Mesodermal cell (in vitro differentiated cells): ENCODE measurements at regions not wholly inside any gene's neighbourhood (a gene's known extent, or its start where the extent isn't known, plus 50 kb on each side); places are given as distances from the start of the nearest gene placed in this dataset.
"Not testable (repeated sequence)": the region's sequence is repeated elsewhere in the genome, so short reads cannot be mapped to it uniquely, and the experiment has no call there.

Source experiments
- H3K27ac ChIP-seq: 2 replicates; pipeline ENCODE4 v1.7.0; 2013; ENCODE audit warnings: mild to moderate bottlenecking, low read depth, low read length, moderate library complexity; ENCODE audit not compliant: severe bottlenecking
- H3K36me3 ChIP-seq: 2 replicates; pipeline ENCODE4 v1.7.1; 2013; ENCODE audit warnings: mild to moderate bottlenecking, low read length, moderate library complexity; ENCODE audit not compliant: control insufficient read depth, insufficient read depth
- H3K4me1 ChIP-seq: one replicate; pipeline ENCODE4 v1.7.1; 2013; ENCODE audit warnings: mild to moderate bottlenecking, low read length; ENCODE audit not compliant: insufficient read depth, control insufficient read depth, poor library complexity, severe bottlenecking
- H3K4me3 ChIP-seq: 2 replicates; pipeline ENCODE4 v1.7.0; 2013; ENCODE audit warnings: low read length, control low read depth, mild to moderate bottlenecking; ENCODE audit not compliant: insufficient read depth, poor library complexity, severe bottlenecking; ENCODE audit errors: extremely low read depth
- H3K9me3 ChIP-seq: 2 replicates; pipeline ENCODE4 v1.7.1; 2013; ENCODE audit warnings: mild to moderate bottlenecking, low read length, moderate library complexity; ENCODE audit not compliant: control insufficient read depth
- WGBS, 2 experiments: methylation state at CpG; one replicate each; pipeline ENCODE4 v1.1.5; 2013; ENCODE audit warnings: missing lambda C conversion rate in 2 of 2; ENCODE audit not compliant: insufficient coverage in 2 of 2; 5-methylcytosine and 5-hydroxymethylcytosine counted together

- H3K4me3 ChIP-seq = no peak overlapping the region
- H3K36me3 ChIP-seq = no peaks in the 10 kb centered on the region
- 60 to 69% methylated on average over 3 to 4 of the region's 5 CpGs for WGBS, 2 experiments
- H3K27ac ChIP-seq = peak overlapping the region; percentile 87
- H3K9me3 ChIP-seq = no peaks in the 10 kb centered on the region
- H3K4me1 ChIP-seq = peaks cover 6% of the 10 kb centered on the region
Observed at GRCh38 chr2:175807031-175807873, 194.8 kb downstream of the LNPK start.

DNA sequence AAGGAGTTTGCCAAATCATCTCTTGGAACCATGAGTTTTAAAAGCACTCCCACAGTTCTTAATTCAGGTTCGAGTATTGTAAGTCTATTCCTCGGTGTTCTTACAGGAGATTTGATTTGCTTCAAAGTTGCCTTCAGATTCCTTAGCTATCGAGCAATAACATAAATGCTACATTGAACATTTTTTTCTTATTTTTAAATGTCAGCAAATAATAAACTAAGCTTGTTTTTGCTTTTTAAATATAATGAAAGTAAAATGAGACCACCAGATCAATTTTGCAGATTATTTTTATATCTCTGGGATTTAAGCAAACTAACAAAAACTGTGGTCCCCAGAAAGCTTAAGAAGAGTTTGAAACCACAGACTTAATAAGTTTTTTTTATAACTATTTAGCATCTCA is 195.5 kb downstream of the LNPK start:
- no peaks in the 10 kb centered on the region for H3K36me3 ChIP-seq
- H3K27ac ChIP-seq = peak overlapping the region; percentile 87
- H3K4me3 ChIP-seq = no peak overlapping the region
- H3K9me3 ChIP-seq = no peaks in the 10 kb centered on the region
- WGBS, 2 experiments = no CpG with 5 or more reads among the region's 3 CpGs
- H3K4me1 ChIP-seq = peaks cover 6% of the 10 kb centered on the region

GRCh38 chr2:175806125-175806490 is 196.0 kb downstream of the LNPK start:
- H3K36me3 ChIP-seq = no peaks in the 10 kb centered on the region
- peak overlapping the region; percentile 87 for H3K27ac ChIP-seq
- no peak overlapping the region for H3K4me3 ChIP-seq
- 75 to 77% methylated on average over 3 of the region's 5 CpGs for WGBS, 2 experiments
- H3K4me1 ChIP-seq = peaks cover 6% of the 10 kb centered on the region
- no peaks in the 10 kb centered on the region for H3K9me3 ChIP-seq

DNA sequence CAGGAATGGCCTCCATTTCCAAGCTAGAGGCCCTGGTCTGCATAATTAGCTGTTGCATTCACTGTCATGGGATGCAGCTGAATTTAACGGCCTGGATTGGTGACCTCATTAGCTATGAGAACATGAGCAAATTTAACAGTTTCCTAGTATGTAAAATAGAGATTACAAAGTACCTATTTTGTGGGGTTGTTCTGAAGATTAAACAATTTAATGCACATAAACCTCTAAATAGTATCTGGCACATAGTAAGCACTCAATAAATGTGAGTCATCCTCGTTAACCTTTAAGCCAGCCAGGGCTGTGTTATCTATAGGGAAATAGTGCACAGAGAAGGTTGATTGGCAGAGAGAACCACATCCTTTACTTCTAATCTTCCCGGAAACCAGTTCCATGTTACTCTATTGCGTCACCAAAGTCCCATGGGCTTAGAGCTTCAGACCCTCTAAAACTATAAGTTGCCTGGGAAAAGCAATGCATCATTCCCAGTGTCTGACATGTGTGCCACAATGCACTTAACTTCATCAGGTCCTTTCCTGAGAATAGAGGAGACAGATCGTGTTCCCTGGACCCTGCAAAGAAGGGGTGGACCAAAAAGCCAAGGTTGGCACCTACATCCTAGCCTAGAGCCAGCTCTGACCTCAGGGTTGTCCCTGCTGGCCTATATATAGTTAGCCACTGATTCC is 196.5 kb downstream of the LNPK start:
- H3K27ac ChIP-seq = peak overlapping the region; percentile 87
- H3K4me3 ChIP-seq = no peak overlapping the region
- peaks cover 6% of the 10 kb centered on the region for H3K4me1 ChIP-seq
- H3K36me3 ChIP-seq = no peaks in the 10 kb centered on the region
- 81 to 88% methylated on average over 3 of the region's 5 CpGs for WGBS, 2 experiments
- H3K9me3 ChIP-seq = no peaks in the 10 kb centered on the region

DNA sequence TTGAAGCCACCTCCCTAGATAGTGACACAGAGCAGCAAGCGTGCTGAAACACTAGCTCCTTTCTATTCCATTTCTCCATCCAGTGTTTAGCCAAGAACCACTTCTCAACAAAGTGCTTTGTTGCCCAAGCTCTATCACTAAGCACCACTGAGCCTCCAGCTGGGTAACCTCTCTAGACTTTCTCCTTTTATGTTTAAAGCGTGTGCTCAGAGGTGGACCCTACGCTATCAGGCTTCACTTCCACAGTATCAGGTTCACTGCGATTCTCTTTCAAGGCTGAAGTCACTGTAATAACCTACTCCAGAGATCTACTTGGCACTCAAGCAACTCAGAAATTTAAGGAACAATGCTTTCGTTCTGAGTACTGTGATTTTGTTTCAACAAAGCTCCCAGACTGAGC is 197.9 kb downstream of the LNPK start:
- H3K27ac ChIP-seq = no peak overlapping the region
- no peaks in the 10 kb centered on the region for H3K9me3 ChIP-seq
- H3K4me3 ChIP-seq = no peak overlapping the region
- peaks cover 6% of the 10 kb centered on the region for H3K4me1 ChIP-seq
- 89 to 91% methylated on average over 5 of the region's 5 CpGs for WGBS, 2 experiments
- H3K36me3 ChIP-seq = no peaks in the 10 kb centered on the region

- not testable (repeated sequence) for H3K4me1 ChIP-seq, H3K36me3 ChIP-seq, H3K9me3 ChIP-seq, H3K27ac ChIP-seq, H3K4me3 ChIP-seq
- 92% methylated on average over 2 of the region's 2 CpGs for WGBS, 2 experiments
Observed at GRCh38 chr2:175796422-175796821, 205.6 kb downstream of the LNPK start.

GRCh38 chr2:175793648-175794047 is 208.4 kb downstream of the LNPK start:
- Histone ChIP-seq H3K4me3 (no peak overlapping the region), H3K9me3 (peaks cover 5% of the 10 kb centered on the region), H3K27ac (no peak overlapping the region), H3K4me1 (no peaks in the 10 kb centered on the region), H3K36me3 (no peaks in the 10 kb centered on the region)
- 83% methylated on average over 2 of the region's 3 CpGs; no CpG with 5 or more reads in 1 of the 2 experiments for WGBS, 2 experiments

- H3K27ac ChIP-seq = no peak overlapping the region
- no peaks in the 10 kb centered on the region for H3K36me3 ChIP-seq
- H3K4me1 ChIP-seq = no peaks in the 10 kb centered on the region
- no peak overlapping the region for H3K4me3 ChIP-seq
- H3K9me3 ChIP-seq = peaks cover 5% of the 10 kb centered on the region
Observed at GRCh38 chr2:175792881-175793280, 209.2 kb downstream of the LNPK start.

- no peaks in the 10 kb centered on the region for H3K4me1 ChIP-seq
- H3K9me3 ChIP-seq = peaks cover 5% of the 10 kb centered on the region
- no peaks in the 10 kb centered on the region for H3K36me3 ChIP-seq
- no peak overlapping the region for H3K4me3 ChIP-seq
- H3K27ac ChIP-seq = no peak overlapping the region
- 89% methylated on average over 5 of the region's 5 CpGs; no CpG with 5 or more reads in 1 of the 2 experiments for WGBS, 2 experiments
Observed at GRCh38 chr2:175792199-175792598, 209.9 kb downstream of the LNPK start.

- H3K4me1 ChIP-seq = no peaks in the 10 kb centered on the region
- H3K36me3 ChIP-seq = no peaks in the 10 kb centered on the region
- WGBS, 2 experiments = 89% methylated on average over 1 of the region's 3 CpGs; no CpG with 5 or more reads in 1 of the 2 experiments
Observed at GRCh38 chr2:175786471-175787124, 215.5 kb downstream of the LNPK start.

More at GRCh38 chr2:175786471-175787124, 215.5 kb downstream of the LNPK start:
- no peak overlapping the region for H3K27ac ChIP-seq
- no peak overlapping the region for H3K4me3 ChIP-seq
- H3K9me3 ChIP-seq = no peaks in the 10 kb centered on the region
